GM19328 (cell line): ENCODE measurements at regions not wholly inside any gene's neighbourhood (a gene's known extent, or its start where the extent isn't known, plus 50 kb on each side); places are given as distances from the start of the nearest gene placed in this dataset.

ENCODE experiments used
- ATAC-seq: cut with Tn5 transposase; IDR thresholded peaks from one replicate; pipeline ENCODE4 v1.9.1; 2021; ENCODE audit warnings: mild to moderate bottlenecking, moderate library complexity; ENCODE audit not compliant: unreplicated experiment

- no peak for ATAC-seq
Observed at GRCh38 chr11:92524542-92524941, 299.9 kb downstream of the FAT3 start.

- ATAC-seq = no peak
Observed at GRCh38 chr11:92527467-92527866, 302.8 kb downstream of the FAT3 start.

GRCh38 chr11:92528001-92528400, 303.4 kb downstream of the FAT3 start:
- no peak for ATAC-seq

- ATAC-seq = no peak
Observed at GRCh38 chr11:92531065-92531739, 306.6 kb downstream of the FAT3 start.

GRCh38 chr11:92533657-92534335, 309.2 kb downstream of the FAT3 start:
- no peak for ATAC-seq

DNA sequence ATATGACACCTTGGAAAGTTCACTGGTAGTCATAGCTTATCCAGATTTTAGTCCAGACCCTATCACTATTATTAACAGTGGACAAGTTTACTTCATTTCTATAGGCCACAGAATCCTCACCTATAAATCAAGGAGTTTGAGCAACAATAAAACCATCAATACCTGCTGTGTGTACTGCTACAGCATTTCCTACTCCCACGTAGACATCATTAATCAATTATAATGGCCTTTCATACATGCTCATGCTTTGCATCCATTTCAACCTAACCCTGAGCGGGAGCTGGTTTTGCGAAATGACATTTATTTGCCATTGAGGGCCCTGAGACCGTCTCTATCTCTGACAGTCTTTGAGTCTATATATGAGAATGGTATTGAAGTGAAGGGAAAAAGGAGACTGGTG, 312.3 kb downstream of the FAT3 start:
- no peak for ATAC-seq

- no peak for ATAC-seq
Observed at GRCh38 chr11:92540096-92540495, 315.5 kb downstream of the FAT3 start.

GRCh38 chr11:92545906-92546471, 321.4 kb downstream of the FAT3 start:
- no peak for ATAC-seq

GRCh38 chr11:92546603-92547002, 322.0 kb downstream of the FAT3 start:
- no peak for ATAC-seq

DNA sequence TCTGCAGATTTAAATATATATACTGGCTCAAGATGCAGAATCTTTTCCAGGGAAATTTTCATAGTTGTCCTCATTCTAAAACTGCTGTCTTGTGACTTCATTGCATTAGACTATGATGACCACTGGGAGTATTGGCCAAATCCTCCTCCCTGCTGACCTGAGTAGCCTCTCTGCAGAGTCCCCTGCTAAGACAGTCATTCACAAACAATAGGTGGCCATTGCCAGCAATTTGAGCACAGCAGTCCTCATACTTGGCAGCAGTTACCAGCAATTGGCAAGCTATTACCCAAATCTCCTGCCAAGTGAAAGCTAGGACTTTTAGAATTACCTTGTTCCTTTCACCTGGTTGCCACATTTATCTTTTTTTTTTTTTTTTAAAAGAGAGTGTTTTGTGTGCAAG, 325.8 kb downstream of the FAT3 start:
- ATAC-seq = no peak

GRCh38 chr11:92550871-92551270, 326.3 kb downstream of the FAT3 start:
- ATAC-seq = no peak

DNA sequence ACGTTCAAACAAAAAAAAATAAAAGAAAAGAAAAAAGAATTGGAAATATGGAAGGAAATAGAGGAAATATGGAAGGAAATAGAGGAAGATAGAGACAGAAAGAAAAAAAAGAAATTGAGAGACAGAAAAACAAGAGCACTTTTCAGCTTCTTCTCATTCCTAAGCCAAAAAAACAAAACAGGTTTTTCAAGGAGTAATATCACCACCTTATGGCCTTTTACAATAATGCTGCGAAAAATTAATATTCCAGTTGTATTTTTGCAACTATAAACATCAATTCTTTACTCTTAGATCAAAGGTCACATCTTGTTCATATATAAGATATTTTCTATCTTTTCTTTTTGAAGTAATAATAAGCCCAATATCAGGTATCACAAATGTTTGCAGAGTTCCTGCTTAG, 328.3 kb downstream of the FAT3 start:
- no peak for ATAC-seq

DNA sequence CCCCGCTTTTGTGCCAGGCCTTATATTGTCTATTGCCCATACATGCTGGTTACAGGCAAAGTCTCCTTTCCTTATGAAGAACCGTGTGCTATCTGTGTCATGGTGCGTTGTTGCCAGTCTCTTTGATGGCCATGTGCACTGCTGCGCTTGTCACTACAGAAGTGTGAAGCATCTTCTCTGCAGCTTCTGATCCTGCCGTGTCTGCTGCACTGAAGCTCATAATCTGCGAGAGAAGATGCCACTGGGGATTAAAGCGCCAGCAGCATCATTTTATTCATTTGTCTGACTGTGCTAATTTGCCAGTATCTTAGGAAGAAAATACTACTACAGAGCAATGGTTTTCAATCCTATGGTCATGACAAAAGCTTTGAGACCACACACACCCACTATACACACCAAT, 330.1 kb downstream of the FAT3 start:
- no peak for ATAC-seq

DNA sequence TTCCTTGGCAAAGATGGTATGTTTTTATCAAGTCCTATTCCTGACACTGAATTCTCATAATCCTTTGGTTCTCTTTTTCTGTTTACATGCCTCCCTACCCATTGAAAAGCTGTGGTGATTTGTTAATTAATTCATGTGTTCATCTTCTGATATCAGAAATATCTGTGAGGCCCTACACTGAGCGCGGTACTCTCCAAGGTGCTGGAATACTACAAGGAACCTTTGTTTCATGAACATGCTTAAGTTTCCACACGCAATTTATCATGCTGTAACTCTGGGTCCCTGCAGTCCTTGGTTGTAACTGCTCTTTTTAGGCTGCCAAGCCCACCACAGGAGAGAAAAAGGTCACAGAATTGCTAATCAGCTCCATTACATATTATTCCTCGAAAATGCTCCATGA, 331.8 kb downstream of the FAT3 start:
- no peak for ATAC-seq

GRCh38 chr11:92557879-92558278, 333.3 kb downstream of the FAT3 start:
- no peak for ATAC-seq

GRCh38 chr11:92558323-92558722, 333.7 kb downstream of the FAT3 start:
- ATAC-seq = no peak

DNA sequence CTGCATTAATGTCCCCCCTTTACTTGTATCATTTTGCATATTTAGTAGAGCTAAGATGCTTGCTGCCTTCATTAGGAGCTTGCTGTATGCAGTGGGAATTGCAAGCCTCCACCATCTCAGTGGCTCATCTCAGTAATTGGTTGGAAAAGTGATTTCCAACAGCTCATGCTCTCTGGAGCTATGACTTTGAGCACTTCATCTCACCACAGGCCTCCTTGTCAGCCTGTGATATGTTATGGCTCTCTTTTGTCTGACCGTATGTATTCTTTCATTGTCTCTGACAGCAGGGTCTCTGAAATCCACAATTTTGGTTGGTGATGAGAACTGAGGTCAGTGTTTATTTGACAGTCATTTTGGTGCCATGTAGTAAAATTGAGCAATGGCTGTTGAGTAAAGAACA, 345.1 kb downstream of the FAT3 start:
- no peak for ATAC-seq

DNA sequence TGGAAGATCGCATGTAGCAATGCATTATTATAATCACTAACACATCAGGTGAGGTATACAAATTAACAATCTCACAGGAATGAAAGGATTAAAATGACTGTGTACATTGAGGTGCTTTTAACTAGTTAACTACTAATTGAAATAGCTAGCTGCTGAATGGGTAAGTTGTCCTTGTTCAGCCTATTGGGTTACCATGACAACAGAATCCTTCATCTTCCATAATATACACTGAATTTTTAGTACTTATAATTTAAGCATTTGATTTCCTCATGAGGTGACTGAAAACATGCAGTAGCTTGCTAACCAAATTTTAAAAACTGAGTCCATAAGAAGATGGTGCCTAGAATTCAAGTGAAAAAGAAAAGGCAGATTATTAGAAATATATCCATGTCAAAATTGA, 347.9 kb downstream of the FAT3 start:
- no peak for ATAC-seq

DNA sequence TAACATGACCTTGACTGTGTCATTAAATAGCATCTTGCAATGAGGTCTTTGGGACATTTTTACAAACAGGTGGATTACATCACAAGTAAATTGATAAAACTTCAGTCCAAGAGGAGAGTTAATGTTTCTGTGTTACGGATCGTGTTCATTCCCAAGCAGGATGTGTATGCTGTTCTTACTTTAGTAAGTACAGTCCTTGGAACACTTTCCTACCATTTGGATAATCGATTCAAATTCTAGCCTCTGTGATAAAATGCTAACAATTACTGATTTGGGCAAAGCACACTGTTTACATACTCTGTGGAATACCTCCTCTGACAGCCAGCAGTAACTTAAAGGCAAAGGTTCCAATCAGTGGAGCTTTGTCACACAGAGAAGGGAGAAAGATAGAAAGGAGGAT, 351.7 kb downstream of the FAT3 start:
- ATAC-seq = no peak

- no peak for ATAC-seq
Observed at GRCh38 chr11:92580908-92581307, 356.3 kb downstream of the FAT3 start.

DNA sequence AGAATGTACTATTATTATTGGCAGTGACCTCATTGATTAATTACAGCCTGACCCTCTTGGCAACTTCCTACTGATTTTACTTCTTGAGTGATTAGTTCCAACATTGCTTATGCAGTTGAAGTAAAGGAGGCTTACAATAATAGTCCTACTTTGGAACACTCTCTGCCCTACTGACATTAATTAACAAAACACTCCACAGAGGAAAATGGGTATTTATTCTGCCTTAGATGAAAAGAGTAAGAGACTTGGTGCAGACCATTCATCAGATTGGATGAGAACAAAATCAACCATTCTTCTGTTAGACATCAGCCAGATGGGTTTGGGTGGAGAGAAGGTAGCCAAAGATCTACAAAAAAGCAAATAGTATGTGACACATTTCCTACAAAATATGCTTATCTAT, 363.8 kb downstream of the FAT3 start:
- no peak for ATAC-seq

DNA sequence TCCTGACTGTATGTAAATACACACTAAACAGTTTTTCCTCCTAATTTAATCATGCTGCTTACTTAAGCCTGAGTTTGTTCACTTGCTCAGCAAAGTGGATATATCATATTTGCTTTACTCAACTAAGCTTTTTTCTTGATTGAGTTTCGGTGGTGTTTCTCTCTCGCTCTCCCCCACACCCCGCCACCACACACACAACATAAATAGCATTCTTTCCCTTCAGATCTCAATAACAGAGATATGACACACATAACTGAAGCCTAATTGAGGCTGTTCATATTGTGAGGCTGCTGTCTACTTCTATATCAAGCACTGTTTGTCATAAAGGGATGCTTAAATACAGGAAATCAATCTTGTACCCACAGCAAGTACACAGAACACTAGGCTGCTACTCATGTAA, 364.9 kb downstream of the FAT3 start:
- ATAC-seq = no peak

DNA sequence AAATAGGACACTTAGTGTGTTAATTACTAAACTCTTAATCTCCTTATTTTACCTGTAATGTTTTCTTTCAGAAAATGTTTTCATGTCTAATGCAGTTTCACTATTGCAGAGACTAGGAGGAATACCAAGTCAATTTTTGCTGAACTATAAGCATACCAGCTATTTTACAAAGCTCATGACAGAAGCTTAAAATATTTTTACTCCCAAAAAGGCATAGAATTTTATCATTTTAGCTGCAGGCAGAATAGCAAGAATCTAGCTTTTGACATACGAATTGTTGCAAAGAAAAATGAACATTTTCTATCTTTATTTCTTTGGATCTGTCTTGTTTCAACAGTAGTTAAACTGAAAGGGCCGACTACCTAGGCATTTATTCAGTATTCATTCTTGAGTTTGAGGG, 366.9 kb downstream of the FAT3 start:
- no peak for ATAC-seq
